B cell (primary cell): ENCODE measurements at regions not wholly inside any gene's neighbourhood (a gene's known extent, or its start where the extent isn't known, plus 50 kb on each side); places are given as distances from the start of the nearest gene placed in this dataset.

Experiments used
- EZH2 ChIP-seq: IDR thresholded peaks from 2 replicates; pipeline ENCODE4 v1.6.1; 2012; ENCODE audit warnings: borderline replicate concordance, low read depth, mild to moderate bottlenecking, moderate library complexity, low read length; ENCODE audit not compliant: insufficient read depth, poor library complexity, severe bottlenecking
- TF ChIP-seq, protein P1 (sequence below): fragments of 200-600 bp; IDR thresholded peaks from one replicate; pipeline ENCODE4 v1.8.0; 2022; ENCODE audit warnings: antibody characterized with exemption, mild to moderate bottlenecking

DNA sequence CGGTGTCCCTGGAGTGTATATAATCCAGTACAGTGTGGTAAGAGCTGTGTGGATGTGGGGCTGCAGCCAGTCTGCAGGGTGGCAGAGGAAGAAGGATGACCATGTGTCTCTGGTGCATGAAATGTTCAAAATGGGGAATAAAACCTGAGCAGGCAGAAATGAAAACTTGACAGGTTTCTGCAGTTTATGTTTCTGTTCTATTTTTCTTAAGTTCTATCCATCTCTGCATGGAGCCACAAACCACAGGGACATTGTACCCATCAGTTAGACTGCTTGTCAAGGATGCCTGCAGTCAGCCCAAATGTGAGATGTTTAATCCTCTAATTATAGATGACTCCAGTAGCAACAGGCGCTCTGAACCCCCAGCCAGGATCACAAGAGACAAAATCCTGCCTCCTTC lies 216.7 kb downstream of the IL20RB start:
- TF ChIP-seq, protein P1, sequence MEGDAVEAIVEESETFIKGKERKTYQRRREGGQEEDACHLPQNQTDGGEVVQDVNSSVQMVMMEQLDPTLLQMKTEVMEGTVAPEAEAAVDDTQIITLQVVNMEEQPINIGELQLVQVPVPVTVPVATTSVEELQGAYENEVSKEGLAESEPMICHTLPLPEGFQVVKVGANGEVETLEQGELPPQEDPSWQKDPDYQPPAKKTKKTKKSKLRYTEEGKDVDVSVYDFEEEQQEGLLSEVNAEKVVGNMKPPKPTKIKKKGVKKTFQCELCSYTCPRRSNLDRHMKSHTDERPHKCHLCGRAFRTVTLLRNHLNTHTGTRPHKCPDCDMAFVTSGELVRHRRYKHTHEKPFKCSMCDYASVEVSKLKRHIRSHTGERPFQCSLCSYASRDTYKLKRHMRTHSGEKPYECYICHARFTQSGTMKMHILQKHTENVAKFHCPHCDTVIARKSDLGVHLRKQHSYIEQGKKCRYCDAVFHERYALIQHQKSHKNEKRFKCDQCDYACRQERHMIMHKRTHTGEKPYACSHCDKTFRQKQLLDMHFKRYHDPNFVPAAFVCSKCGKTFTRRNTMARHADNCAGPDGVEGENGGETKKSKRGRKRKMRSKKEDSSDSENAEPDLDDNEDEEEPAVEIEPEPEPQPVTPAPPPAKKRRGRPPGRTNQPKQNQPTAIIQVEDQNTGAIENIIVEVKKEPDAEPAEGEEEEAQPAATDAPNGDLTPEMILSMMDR = no peak
- no peak for TF ChIP-seq EZH2
